Midbrain (tissue), 1 donor: ENCODE measurements at regions not wholly inside any gene's neighbourhood (a gene's known extent, or its start where the extent isn't known, plus 50 kb on each side); places are given as distances from the start of the nearest gene placed in this dataset.
"Not testable (repeated sequence)": the region's sequence is repeated elsewhere in the genome, so short reads cannot be mapped to it uniquely, and the experiment has no call there.

Experiments used
- DNase-seq: peaks from one replicate; lab custom pipeline; 2025; lab: John Stamatoyannopoulos, UW

DNA sequence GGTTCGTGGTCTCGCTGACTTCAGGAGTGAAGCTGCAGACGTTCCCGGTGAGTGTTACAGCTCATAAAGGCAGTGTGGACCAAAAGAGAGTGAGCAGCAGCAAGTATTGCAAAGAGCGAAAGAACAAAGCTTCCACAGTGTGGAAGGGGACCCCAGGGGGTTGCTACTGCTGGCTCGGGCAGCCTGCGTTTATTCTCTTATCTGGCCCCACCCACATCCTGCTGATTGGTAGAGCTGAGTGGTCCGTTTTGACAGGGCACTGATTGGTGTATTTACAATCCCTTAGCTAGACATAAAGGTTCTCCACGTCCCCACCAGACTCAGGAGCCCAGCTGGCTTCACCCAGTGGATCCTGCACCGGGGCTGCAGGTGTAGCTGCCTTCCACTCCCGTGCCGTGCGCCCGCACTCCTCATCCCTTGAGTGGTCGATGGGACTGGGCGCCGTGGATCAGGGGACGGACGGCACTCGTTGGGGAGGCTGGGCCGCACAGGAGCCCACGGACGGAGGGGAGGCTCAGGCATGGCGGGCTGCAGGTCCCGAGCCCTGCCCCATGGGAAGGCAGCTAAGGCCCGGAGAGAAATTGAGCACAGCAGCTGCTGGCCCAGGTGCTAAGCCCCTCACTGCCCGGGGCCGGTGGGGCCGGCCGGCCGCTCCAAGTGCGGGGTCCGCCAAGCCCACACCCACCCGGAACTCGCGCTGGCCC is 2661.6 kb upstream of the PCDH20 start:
- DNase-seq, result not testable (repeated sequence)

DNA sequence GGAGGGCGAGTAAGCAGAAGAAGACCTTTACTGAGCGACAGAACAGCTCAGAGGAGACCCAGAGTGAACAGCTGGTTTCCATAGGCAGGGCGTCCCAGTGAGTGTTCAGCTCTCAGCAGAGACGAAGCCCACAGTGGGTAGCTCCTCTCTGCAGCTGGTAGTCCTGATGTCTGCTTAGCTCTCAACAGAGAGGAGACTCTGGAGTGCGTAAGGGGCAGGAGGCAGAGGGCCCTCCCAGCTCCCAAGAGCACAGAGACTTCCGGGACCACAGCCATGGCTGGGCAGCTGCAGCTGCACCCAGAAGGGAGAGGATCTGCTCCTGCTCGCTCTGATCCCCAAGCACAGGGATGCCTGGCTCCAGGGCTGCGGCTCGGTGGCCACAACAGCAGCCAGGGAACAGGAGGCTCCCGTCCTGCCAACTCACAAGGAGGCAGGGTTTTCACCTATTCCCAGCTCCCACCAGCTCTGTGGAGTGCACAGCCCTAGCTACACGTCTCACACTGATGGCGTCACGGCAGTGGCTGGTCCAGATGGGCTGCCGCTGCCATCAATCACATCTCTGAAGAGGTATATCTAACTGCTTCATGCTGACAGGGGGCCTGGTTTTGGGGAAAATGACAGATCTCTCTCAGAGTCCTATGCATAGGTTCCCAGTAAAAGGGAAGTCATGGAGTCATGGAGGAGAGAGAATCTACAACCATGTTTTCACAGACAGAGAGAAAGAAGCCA is 2660.1 kb upstream of the PCDH20 start:
- DNase-seq, result peak; percentile 8

DNA sequence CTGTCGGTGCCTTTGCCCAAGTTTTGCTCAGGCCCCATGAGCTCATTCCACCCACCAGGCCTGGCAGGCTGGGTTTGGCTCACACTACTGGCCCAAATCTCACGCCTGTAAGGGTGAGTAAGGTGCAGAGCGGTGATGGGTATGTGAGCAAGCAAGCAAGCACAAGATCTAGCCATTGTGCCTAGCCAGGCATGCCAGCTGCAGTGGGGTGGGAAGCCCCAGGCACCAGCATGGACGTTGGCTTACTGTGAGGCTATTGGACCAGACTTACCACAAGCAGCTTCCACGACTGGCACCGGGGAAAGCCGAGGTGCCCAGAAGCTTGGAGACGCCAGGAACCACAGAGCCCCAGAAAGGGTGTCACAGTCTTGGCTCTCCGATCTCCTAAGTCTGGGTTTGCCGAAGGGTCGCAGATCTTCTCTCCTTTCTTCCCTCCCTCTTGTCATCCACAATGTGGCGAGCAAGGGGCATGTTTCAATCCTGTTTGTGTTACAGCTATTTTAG is 2659.4 kb upstream of the PCDH20 start:
- DNase-seq, result no peak

DNA sequence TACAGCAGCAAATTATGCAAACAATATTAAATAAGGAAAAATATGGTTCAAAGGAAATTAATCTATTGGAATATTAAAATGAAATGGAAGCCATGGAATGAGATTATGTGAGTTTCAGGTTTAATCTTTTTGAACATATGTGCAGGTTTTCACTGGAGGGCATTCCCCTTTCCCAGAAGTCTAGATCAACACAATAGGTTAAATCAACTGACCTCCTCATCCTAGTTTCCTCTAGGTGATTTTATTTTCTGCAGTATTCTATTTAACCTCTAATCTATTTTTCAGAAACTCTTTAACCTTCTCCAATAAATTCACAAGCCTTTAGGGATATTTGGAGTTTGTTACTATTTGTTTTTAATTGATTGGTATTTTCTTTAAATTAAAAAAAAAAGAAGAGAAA is 2657.6 kb upstream of the PCDH20 start:
- no peak for DNase-seq

DNA sequence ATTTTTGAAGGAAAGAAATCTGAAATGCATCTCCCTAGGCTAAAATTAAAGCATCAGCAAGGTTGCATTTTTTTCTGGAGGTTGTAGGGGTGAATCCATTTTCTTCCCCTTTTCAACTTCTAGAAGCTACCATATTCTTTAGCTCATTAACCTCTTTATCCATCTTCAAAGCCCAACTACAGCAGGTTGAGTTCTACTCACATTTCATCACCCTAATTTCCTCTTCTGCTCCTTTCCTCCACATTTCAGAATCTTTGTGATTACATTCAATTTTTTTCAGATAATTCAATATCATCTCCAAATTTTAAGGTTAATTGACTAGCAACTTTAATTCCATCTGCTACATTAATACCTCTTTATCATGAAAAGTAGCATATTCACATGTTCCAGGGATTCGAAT is 2655.7 kb upstream of the PCDH20 start:
- no peak for DNase-seq

DNA sequence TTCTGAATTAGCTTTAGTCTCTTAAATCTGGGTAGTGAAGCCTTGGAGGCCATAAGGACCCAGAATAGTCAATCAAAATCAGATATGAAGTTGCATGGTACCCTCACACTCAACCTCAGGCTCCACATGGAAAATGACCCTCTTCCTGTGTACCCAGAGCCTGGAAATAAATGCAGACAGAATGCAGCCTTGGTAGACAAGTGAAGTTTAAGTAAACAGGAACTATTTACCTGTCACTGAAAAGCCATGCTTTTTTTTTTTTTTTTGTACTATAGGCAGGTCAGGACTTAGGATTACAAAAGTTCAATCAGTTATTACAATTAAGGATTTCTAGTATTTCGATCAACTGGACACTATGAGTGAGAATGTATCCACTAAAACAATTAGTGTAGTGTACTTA is 2654.2 kb upstream of the PCDH20 start:
- DNase-seq, result no peak

DNA sequence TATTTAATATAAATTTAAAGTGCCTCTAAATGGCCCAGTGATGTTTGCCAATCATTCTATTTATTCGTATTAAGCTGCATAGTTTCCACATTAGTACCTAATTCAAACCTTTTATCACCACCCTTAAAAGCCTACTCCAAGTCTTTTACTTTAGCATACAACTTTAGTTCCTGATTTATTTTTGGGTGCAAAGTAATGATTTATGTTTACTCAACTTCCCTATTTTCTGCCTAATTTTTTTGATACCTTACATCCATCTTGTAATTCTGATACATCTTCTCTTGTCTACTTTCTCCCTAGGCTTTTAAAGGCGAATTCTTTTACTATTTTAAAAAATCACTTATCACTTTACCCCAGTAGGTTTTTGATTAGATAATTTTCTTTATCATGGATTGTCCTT is 2651.1 kb upstream of the PCDH20 start:
- no peak for DNase-seq

DNA sequence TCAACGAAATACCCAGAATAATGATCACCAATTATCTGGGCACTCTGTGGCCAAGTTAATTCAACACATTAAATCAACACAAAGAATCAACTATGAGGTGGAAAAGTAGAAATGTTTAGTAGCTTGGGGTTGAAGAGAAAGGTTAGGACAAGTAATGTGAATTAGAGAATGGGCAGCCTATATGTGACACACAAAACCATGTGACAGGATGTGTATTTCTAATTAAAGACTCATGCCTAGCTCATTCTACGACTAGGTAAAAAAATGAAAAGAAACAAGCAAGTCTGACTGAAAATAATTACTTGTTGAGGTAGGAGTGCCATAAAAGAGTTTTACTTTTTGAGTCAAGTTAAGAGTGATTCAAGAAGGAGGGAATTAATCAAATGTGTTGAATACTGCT is 2646.0 kb upstream of the PCDH20 start:
- DNase-seq, result no peak

DNA sequence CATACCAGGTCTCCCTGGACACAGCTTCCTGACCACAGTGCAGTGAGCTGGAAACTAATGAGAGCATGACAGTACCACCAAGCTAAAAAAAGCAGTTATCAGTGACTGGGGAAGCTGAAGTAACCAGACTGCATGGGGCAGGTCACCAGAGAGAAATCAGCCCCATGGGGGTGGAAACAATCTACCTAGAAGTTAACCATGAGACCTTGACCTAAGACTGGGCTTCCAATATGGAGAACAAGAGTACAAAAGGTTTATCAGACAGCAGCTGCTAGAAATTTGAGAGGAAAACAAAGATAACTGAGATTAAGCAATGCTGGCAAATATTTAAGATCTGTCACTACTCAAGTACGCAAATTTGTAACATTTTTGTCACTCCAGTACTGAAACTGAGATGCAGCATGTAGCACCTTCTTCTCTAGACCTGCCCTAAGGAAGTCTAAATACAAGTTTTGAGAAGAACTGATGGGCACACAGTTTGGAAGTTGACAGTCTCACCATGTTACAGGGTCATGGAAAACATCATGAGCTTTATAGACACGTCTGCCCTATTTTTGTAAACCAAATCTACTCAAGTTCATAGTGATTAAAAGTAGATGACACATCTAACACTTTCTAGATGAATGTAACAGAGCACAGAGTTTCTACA is 2641.8 kb upstream of the PCDH20 start:
- no peak for DNase-seq

DNA sequence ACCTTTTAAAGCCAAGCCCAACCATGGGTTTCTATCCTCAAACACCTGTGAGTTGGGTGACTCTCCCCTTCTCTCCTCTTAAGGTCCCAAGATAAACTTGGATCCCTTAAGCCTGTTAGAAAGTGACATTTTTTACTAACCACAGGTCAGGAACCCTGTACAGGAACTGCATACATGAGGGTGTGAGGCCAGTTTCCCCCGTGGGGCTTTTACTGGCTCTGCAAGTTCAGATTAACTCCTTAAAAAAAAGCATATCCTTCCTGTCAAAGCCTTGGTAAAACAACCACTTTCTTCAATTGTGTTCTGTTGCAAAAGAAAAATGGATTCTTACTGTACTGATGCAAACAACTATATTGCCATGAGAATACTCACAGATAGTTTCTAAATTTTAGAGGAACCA is 2638.7 kb upstream of the PCDH20 start:
- no peak for DNase-seq

DNA sequence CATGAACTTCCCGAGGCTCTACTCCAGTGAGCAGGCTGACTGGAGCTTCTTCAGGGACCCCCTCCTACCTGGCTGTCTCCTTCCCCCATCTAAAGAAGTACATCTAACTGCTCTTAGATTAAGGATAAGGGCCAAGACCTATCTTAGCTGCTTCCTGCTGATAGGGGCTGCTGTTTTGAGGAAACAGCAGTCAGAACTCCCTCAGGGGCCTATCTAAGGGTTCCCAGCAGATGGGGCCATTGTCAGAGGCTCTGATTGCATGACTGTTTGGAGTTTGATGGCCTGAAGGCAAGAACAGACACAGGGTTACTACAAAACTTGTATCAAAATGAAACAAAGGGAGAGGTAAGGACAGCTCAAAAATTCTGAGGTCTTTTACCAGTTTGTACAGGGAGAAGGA is 2636.9 kb upstream of the PCDH20 start:
- no peak for DNase-seq

DNA sequence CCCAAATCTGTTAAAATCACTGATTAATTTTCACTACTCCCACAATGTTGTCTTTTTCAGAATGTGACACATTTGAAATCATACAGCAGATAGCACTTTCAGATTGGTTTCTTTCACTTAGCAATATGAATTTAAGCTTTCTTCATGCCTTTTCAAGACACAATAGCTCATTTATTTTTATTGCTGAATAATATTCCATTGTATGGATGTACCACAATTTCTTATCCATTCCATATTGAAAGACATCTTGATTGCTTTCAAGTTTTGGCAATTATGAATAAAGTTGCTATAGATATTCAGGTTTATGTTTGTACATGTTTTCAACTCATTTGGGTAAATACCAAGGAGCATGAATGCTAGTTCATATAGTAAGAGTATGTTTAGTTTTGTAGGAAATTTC is 2635.6 kb upstream of the PCDH20 start:
- no peak for DNase-seq

DNA sequence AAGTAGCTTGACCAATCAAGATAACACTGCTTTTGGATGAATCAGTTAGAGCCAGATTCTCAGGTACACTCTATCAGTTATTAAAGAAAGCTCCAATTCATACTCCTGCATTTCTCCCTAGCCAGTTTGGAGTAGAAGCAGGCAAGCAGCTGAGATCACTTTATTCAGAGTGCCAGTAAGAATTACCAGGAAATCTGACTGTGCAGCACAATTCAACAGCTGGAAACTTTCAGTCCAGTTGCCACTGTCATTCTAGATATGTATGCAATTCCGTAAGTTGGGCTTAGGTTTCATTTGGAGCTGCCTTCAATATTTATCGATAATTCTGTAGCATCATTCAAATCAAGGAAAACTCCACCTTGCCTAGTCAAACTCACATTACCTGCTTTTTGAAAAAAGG is 2625.6 kb upstream of the PCDH20 start:
- DNase-seq, result no peak

DNA sequence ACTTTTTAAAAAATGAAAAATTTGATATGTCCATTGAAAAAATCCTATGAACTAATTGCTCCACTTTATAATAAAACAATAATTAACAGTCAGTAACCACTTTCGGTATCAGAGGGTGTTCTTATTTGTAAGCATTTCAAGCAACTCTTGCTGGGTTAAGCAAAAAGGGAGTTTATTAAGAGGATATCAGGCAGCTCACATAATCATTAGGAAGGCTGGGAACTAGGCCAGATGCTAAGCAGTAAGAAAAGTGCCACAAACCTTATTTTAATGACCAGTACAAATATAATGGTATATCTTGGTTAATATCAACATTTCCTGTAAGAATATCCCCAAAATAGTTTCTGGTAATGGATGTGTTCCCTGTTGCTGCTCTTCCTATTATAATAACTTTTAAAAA is 2618.3 kb upstream of the PCDH20 start:
- no peak for DNase-seq

DNA sequence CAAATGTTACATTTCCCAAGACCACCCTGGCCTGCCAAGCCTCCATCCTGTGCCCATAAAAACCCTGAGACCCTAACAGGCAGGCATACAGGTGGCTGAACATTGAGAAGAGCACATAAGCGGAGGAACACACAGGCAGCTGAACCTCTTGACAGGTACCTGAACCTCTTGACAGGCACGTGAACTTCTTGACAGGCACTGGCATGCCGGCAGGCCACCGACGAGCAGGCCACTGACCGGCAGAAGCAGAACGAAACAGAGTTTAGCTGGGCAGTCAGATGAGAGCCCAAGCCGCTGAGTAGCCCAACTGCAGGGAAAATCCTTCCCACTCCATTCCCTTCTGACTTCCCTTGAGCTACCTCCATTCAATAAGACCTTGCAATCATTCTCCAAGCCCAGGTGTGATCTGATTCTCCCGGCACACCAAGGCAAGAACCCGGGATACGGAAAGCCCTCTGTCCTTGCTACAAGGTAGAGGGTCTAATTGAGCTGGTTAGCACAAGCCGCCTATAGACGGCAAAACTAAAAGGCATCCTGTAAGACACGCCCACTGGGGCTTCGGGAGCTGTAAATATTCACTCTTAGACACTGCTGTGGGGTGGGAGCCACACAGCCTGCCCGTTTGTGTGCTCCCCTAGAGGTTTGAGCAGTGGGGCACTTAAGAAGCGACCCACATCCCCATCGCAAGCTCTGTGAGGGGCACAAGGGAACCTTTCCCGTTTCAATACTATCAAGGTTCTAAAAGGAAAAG is 2613.9 kb upstream of the PCDH20 start:
- DNase-seq, result no peak

DNA sequence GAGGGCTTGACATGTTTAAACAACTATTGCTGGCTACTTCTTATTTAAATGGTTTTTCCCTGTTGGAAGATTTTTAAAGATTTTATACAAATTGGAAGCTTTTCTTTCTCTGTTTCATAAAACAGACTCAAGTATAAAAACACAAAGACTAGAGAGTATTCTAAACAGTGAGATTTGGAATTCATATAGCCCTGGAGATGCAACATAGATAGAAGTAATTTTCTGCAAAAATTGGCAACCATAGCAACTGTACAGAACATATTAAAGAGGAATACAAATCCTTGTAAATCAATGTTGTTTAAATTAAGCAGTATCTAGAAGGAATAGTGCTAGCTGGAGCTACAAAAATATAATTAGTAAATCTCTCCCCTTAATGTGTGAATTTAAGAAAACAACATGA is 2612.9 kb upstream of the PCDH20 start:
- DNase-seq, result no peak

DNA sequence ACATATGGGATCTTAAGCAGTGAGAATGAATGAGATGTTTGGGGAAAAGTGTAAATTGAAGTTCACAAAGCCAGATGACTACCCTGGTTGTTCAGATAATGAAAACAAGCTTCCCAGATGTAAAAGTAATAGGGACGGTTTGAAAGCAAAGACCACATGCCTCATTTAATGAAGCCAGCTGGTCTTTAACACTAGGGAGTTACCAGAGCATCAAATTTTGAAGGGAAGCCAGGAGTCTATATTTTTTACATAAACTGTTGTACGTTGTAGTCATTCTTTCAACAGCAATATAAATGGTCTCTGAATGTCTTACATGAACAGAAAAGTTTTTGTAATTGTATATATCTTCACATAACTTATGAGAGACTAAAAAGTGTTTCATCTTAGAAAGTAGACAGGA is 2604.5 kb upstream of the PCDH20 start:
- DNase-seq, result no peak

DNA sequence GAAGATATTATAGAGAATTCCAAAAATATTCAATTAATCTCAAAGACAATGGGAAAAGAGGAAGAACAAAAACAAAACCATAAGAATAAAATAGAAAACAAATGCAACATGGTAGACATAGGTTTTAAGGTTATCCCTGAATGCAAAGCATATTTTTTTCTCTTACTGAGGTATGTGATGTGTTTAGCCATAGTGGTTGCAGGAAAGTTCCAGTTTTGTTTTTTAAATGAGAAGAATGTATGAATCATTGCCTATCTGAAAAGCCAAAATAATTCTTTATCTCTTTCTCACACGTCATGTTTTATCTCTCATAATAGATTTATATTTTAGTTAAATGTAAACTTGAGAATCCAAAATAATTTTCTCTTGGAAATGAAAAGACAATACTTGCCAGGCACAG is 2591.7 kb upstream of the PCDH20 start:
- DNase-seq, result no peak

DNA sequence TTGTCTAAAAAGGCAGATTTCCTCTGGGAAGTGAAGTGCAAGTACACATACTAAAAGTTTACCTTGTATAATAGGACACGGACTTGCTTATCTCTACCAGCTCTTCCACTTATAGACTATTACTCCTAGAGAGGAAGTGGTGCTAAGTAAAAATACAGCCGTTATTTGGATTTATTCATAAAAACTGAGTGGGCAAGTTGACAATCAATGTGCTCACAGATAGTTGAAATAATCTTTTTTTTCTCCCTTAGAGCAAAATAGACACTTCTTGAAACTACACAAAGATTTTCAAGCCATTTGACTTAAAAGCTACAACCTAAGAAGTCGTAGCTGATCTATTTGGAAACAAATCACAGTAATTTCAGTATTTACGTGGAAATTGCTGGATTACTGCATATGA is 2584.7 kb upstream of the PCDH20 start:
- no peak for DNase-seq

DNA sequence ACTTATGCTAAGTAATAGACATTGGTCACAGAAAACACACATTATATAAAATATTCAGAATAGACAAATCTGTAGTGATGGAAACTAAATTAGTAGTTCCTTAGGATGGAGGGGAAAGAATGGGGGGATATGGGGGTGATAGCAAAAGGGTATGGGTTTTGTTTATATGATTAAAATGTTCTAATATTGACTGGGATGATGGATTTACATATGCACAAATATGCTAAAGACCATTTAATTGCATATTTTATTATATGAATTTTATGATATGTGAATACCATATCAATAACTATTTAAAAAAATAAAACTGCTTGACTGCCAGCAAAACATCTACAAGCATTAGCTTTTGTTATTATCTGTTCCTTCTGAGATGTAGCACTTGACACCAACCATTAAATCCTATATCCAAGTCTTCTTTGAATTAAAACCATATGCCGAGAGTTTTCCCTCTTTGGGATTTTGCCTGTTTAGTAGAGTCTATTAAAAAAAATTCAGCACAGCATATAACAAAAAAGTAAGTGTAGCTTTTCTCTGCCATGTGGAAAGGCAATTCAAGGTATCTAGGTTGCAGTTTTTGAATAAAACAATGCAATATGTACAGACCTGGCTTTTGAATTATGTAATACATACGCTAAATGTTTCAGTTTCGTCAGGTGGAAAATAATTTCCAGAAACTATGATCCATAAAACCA is 2584.1 kb upstream of the PCDH20 start:
- DNase-seq, result no peak

DNA sequence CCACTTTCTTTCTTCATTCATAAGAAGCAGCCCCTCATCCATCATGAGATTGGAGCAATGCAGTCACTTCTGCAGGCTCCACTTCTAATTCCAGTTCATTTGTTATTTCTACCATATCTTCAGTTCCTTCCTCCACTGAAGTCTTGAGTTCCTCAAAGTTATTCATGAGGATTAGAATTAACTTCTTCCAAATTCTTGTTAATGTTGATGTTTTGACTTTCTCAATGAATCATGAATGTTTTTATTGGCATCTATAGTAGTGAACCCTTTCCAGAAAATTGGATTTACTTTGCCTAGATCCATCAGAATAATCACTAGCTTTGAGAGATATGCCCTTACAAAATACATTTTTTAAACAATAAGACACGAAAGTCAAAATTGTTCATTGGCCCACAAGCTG is 2567.7 kb upstream of the PCDH20 start:
- no peak for DNase-seq

DNA sequence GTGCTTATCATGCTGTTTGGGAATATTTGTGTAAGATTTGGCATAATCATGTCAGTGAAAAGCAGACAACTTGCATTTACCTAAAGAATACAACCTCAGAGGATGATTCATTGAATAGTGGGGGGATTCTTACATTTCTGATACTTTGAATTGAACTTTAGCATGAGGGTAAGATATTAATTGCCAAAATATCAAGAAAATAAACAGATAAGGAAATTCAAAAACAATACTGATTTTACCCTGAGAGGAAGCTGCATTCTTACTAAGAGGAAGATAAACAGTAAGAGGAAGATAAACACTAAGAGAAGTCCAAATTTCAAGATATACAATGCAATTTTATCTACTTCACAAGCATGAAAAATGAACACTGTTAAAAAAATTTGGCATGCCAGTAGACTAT is 2564.3 kb upstream of the PCDH20 start:
- no peak for DNase-seq
